B cell (primary cell): ENCODE measurements at regions not wholly inside any gene's neighbourhood (a gene's known extent, or its start where the extent isn't known, plus 50 kb on each side); places are given as distances from the start of the nearest gene placed in this dataset.

Experiments
- CTCF ChIP-seq: fragments of 200-600 bp; IDR thresholded peaks from one replicate; pipeline ENCODE4 v1.8.0; 2022; ENCODE audit warnings: antibody characterized with exemption, mild to moderate bottlenecking
- EZH2 ChIP-seq: IDR thresholded peaks from 2 replicates; pipeline ENCODE4 v1.6.1; 2012; ENCODE audit warnings: borderline replicate concordance, low read depth, mild to moderate bottlenecking, moderate library complexity, low read length; ENCODE audit not compliant: insufficient read depth, poor library complexity, severe bottlenecking

- no peak for TF ChIP-seq CTCF
- TF ChIP-seq EZH2 = no peak
These were observed 135.2 kb upstream of the AFF2 start for GRCh38 chrX:148365233-148365632.
